Panc1 (cell line): ENCODE measurements at regions not wholly inside any gene's neighbourhood (a gene's known extent, or its start where the extent isn't known, plus 50 kb on each side); places are given as distances from the start of the nearest gene placed in this dataset.

Experiments used
- ATAC-seq: fragments of 200-7000 bp; cut with Tn5 transposase; 2 replicates; pipeline ENCODE4 v1.9.1; 2020; ENCODE audit warnings: mild to moderate bottlenecking, moderate library complexity
- BruUV-seq: library from RNA; stranded (reverse); fragments of 400-500 nt; replicated peaks from 2 replicates; lab custom pipeline; 2021; lab: Mats Ljungman, UMichigan
- CTCF ChIA-PET: fragments of 300-600 bp; sonication (Branson Sonifier 250); formaldehyde crosslinking; loops from one replicate; lab custom pipeline; 2022; ENCODE audit warnings: antibody characterized with exemption; lab: Charles Lee
- POLR2A ChIA-PET: fragments of 300-600 bp; sonication (Branson Sonifier 250); formaldehyde crosslinking; loops from one replicate; lab custom pipeline; 2022; ENCODE audit warnings: antibody characterized with exemption; lab: Charles Lee
- DNase-seq: peaks from one replicate; pipeline ENCODE4 v3.0.0-alpha.2; 2010; ENCODE audit warnings: low read depth, low spot score
- H3K27ac ChIP-seq: 2 replicates; pipeline ENCODE4 v1.5.1; 2011; ENCODE audit warnings: mild to moderate bottlenecking, low read length, inconsistent platforms
- H3K27me3 ChIP-seq: fragments of 200-500 bp; sonication (Bioruptor generic); 2 replicates; pipeline ENCODE4 v1.6.0; 2014; ENCODE audit warnings: low read length, inconsistent platforms; ENCODE audit not compliant: control insufficient read depth, insufficient read depth
- H3K36me3 ChIP-seq: fragments of 200-500 bp; sonication (Bioruptor generic); 2 replicates; pipeline ENCODE4 v1.5.1; 2014; ENCODE audit warnings: inconsistent platforms, mild to moderate bottlenecking, low read length, moderate library complexity; ENCODE audit not compliant: control insufficient read depth, insufficient read depth
- H3K4me1 ChIP-seq: 2 replicates; pipeline ENCODE4 v1.5.1; 2011; ENCODE audit warnings: inconsistent platforms, mild to moderate bottlenecking, low read length, moderate library complexity; ENCODE audit not compliant: control insufficient read depth, insufficient read depth
- H3K4me3 ChIP-seq, 2 experiments: 2 replicates each; pipeline ENCODE4 v1.5.1; 2011 to 2012; ENCODE audit warnings: low read depth in 2 of 2, low read length in 2 of 2, mild to moderate bottlenecking in 2 of 2, inconsistent platforms in 1 of 2, moderate library complexity in 1 of 2
- H3K9me3 ChIP-seq: fragments of 200-500 bp; sonication (Bioruptor generic); 2 replicates; pipeline ENCODE4 v1.5.1; 2014; ENCODE audit warnings: low read depth, mild to moderate bottlenecking, inconsistent platforms, low read length, moderate library complexity; ENCODE audit not compliant: control insufficient read depth, insufficient read depth
- POLR2AphosphoS5 ChIP-seq: IDR thresholded peaks from 2 replicates; pipeline ENCODE4 v1.6.1; 2012; ENCODE audit warnings: mild to moderate bottlenecking, low read depth, low read length, moderate library complexity
- SIN3A ChIP-seq: IDR thresholded peaks from 2 replicates; pipeline ENCODE4 v1.6.1; 2012; ENCODE audit warnings: low read depth, mild to moderate bottlenecking, low read length, moderate library complexity, borderline replicate concordance; ENCODE audit not compliant: insufficient read depth
- TCF7L2 ChIP-seq: IDR thresholded peaks from 2 replicates; pipeline ENCODE4 v1.6.1; 2011; ENCODE audit warnings: mild to moderate bottlenecking, low read depth, low read length, inconsistent platforms
- in situ Hi-C: cut with HindIII; loops from 2 replicates; pipeline ENCODE4 v1.10.0; 2016; ENCODE audit warnings: low sequenced_read_pairs, low pct_unique_long_range_greater_than_20kb
- intact Hi-C: fragments of 100-400 bp; cut with micrococcal nuclease; formaldehyde crosslinking; loops from one replicate; pipeline ENCODE4 v1.10.0; 2022; ENCODE audit not compliant: unreplicated experiment
- TF ChIP-seq, protein P1 (sequence below), 2 experiments: IDR thresholded peaks; 2 replicates each; pipeline ENCODE4 v1.6.1; 2011 to 2012; ENCODE audit warnings: low read depth in 2 of 2, control low read depth in 1 of 2, low read length in 1 of 2, mild to moderate bottlenecking in 1 of 2, moderate library complexity in 1 of 2; ENCODE audit not compliant: insufficient read depth in 1 of 2
- TF ChIP-seq, protein P2 (sequence below): fragments of 450-650 bp; IDR thresholded peaks from 2 replicates; pipeline ENCODE4 v1.5.1; 2017; ENCODE audit warnings: mild to moderate bottlenecking

DNA sequence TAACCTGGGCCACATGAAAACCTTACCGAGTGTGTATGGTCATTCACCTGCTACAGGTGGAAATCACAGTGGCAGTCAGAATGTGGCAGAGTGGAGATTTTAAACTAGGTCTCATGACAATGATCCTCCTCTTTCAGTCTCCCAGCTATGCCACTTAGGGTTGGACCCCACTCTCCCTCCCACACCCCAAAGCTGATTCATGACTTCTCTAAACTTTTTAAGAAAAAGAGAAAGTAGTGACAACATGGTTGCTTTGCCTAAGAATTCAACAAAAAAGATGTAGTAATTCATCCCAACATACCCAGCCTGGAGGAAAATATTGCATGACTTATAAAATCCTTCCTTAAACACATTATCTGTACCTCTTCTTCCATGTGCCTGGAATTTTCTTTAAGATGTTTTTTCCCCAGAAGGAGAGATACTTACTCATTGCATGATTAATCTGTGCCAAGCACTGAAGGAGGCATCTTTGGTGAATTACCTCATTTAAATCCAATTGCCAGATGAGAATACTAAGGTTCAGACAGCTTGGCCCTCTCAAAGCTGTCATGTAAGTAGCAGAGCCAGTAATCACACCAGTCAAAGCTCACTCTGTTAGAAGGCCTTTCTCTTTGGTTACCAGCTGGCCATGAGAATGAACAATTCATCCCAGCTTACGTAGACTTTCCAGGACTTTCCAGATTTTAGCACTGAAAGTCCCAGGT, 119.9 kb downstream of the COPRS start:
- Histone ChIP-seq H3K9me3 (no peaks in the 10 kb centered on the region), H3K27ac (peak overlapping the region; percentile 41; the same call in 1 of the 2 replicates), H3K36me3 (no peaks in the 10 kb centered on the region), H3K27me3 (no peaks in the 10 kb centered on the region), H3K4me3 (no peak overlapping the region), H3K4me1 (peaks cover 15% of the 10 kb centered on the region)
- no TSS peak for BruUV-seq
- in situ Hi-C loops (no loop called here), intact Hi-C loops (no loop called here)
- no peak for ATAC-seq
- CTCF ChIA-PET = interaction anchor here (0.5 kb wide), 1 partner anchor 70 kb away, joined by 5 read pairs; no protein-coding TSS in a partner anchor
- TF ChIP-seq SIN3A (no peak), POLR2AphosphoS5 (no peak), TCF7L2 (no peak)
- TF ChIP-seq, protein P1, sequence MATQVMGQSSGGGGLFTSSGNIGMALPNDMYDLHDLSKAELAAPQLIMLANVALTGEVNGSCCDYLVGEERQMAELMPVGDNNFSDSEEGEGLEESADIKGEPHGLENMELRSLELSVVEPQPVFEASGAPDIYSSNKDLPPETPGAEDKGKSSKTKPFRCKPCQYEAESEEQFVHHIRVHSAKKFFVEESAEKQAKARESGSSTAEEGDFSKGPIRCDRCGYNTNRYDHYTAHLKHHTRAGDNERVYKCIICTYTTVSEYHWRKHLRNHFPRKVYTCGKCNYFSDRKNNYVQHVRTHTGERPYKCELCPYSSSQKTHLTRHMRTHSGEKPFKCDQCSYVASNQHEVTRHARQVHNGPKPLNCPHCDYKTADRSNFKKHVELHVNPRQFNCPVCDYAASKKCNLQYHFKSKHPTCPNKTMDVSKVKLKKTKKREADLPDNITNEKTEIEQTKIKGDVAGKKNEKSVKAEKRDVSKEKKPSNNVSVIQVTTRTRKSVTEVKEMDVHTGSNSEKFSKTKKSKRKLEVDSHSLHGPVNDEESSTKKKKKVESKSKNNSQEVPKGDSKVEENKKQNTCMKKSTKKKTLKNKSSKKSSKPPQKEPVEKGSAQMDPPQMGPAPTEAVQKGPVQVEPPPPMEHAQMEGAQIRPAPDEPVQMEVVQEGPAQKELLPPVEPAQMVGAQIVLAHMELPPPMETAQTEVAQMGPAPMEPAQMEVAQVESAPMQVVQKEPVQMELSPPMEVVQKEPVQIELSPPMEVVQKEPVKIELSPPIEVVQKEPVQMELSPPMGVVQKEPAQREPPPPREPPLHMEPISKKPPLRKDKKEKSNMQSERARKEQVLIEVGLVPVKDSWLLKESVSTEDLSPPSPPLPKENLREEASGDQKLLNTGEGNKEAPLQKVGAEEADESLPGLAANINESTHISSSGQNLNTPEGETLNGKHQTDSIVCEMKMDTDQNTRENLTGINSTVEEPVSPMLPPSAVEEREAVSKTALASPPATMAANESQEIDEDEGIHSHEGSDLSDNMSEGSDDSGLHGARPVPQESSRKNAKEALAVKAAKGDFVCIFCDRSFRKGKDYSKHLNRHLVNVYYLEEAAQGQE (IDR thresholded peaks at IDR 0.05; ENCODE audit: insufficient read depth in 1 of 2, low read depth in 2 of 2, low read length in 1 of 2) = no peak
- TF ChIP-seq, protein P2, sequence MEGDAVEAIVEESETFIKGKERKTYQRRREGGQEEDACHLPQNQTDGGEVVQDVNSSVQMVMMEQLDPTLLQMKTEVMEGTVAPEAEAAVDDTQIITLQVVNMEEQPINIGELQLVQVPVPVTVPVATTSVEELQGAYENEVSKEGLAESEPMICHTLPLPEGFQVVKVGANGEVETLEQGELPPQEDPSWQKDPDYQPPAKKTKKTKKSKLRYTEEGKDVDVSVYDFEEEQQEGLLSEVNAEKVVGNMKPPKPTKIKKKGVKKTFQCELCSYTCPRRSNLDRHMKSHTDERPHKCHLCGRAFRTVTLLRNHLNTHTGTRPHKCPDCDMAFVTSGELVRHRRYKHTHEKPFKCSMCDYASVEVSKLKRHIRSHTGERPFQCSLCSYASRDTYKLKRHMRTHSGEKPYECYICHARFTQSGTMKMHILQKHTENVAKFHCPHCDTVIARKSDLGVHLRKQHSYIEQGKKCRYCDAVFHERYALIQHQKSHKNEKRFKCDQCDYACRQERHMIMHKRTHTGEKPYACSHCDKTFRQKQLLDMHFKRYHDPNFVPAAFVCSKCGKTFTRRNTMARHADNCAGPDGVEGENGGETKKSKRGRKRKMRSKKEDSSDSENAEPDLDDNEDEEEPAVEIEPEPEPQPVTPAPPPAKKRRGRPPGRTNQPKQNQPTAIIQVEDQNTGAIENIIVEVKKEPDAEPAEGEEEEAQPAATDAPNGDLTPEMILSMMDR = no peak
- POLR2A ChIA-PET = no interaction called here
- no peak for DNase-seq

DNA sequence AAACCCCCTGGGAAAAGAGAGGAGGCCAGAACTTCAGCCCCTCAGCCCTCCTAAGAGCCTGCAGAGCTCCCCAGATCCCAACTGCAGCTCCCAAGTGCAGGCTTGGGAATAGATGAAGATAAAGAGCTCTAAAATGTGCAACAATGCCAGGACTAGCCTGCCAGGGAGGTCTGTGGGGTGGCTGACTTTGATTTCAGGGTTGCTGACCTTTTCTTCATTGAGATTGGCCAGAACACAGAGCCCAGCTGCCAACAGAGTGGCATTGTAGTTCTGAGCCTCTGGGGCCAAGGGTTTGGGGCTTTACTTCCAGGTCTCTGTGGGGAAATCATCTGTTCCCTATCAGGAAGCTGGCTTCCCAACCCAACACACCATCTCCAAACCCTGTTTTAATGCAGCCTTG, 120.6 kb downstream of the COPRS start:
- H3K4me3 ChIP-seq = no peak overlapping the region
- ChIA-PET CTCF (interaction anchor here (0.5 kb wide), 1 partner anchor 70 kb away, joined by 5 read pairs; no protein-coding TSS in a partner anchor), POLR2A (no interaction called here)
- intact Hi-C loops = no loop called here
- H3K27ac ChIP-seq = 0 out of 2 replicates have a peak overlapping the region, but pooled peaks have one; percentile 3
- DNase-seq = no peak
- no peaks in the 10 kb centered on the region for H3K27me3 ChIP-seq
- no TSS peak for BruUV-seq
- peaks cover 10% of the 10 kb centered on the region; the same call in 1 of the 2 replicates for H3K4me1 ChIP-seq
- ATAC-seq = no peak
- no peaks in the 10 kb centered on the region for H3K36me3 ChIP-seq
- H3K9me3 ChIP-seq = no peaks in the 10 kb centered on the region
- TF ChIP-seq, protein P2 = no peak
- TF ChIP-seq, protein P1 (IDR thresholded peaks at IDR 0.05; ENCODE audit: insufficient read depth in 1 of 2, low read depth in 2 of 2, low read length in 1 of 2) = no peak
- TF ChIP-seq TCF7L2 = no peak
- no peak for TF ChIP-seq SIN3A
- no peak for TF ChIP-seq POLR2AphosphoS5
- in situ Hi-C loops = no loop called here
